ENCODE measurements at regions not wholly inside any gene's neighbourhood (a gene's known extent, or its start where the extent isn't known, plus 50 kb on each side); places are given as distances from the start of the nearest gene placed in this dataset.

DNA sequence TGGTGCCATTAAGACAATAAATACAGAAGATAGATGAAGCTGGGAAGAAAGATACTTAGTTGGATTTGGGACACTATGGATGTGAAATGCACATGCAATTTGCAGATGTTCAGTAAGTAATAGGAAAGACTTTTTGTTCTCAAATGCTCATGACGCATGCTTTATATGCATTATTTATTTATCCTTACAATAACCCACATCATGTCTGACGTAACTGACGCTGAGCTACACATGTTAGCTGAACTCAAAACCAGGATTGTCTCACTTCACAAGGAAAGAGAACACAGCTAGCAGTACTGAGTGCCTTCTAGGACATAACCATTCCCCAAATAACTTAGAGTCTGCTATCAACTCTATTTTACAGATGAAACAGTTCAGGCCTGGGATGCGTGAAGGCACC, 463.4 kb downstream of the FGF9 start (continued):
- TF ChIP-seq, protein P1, sequence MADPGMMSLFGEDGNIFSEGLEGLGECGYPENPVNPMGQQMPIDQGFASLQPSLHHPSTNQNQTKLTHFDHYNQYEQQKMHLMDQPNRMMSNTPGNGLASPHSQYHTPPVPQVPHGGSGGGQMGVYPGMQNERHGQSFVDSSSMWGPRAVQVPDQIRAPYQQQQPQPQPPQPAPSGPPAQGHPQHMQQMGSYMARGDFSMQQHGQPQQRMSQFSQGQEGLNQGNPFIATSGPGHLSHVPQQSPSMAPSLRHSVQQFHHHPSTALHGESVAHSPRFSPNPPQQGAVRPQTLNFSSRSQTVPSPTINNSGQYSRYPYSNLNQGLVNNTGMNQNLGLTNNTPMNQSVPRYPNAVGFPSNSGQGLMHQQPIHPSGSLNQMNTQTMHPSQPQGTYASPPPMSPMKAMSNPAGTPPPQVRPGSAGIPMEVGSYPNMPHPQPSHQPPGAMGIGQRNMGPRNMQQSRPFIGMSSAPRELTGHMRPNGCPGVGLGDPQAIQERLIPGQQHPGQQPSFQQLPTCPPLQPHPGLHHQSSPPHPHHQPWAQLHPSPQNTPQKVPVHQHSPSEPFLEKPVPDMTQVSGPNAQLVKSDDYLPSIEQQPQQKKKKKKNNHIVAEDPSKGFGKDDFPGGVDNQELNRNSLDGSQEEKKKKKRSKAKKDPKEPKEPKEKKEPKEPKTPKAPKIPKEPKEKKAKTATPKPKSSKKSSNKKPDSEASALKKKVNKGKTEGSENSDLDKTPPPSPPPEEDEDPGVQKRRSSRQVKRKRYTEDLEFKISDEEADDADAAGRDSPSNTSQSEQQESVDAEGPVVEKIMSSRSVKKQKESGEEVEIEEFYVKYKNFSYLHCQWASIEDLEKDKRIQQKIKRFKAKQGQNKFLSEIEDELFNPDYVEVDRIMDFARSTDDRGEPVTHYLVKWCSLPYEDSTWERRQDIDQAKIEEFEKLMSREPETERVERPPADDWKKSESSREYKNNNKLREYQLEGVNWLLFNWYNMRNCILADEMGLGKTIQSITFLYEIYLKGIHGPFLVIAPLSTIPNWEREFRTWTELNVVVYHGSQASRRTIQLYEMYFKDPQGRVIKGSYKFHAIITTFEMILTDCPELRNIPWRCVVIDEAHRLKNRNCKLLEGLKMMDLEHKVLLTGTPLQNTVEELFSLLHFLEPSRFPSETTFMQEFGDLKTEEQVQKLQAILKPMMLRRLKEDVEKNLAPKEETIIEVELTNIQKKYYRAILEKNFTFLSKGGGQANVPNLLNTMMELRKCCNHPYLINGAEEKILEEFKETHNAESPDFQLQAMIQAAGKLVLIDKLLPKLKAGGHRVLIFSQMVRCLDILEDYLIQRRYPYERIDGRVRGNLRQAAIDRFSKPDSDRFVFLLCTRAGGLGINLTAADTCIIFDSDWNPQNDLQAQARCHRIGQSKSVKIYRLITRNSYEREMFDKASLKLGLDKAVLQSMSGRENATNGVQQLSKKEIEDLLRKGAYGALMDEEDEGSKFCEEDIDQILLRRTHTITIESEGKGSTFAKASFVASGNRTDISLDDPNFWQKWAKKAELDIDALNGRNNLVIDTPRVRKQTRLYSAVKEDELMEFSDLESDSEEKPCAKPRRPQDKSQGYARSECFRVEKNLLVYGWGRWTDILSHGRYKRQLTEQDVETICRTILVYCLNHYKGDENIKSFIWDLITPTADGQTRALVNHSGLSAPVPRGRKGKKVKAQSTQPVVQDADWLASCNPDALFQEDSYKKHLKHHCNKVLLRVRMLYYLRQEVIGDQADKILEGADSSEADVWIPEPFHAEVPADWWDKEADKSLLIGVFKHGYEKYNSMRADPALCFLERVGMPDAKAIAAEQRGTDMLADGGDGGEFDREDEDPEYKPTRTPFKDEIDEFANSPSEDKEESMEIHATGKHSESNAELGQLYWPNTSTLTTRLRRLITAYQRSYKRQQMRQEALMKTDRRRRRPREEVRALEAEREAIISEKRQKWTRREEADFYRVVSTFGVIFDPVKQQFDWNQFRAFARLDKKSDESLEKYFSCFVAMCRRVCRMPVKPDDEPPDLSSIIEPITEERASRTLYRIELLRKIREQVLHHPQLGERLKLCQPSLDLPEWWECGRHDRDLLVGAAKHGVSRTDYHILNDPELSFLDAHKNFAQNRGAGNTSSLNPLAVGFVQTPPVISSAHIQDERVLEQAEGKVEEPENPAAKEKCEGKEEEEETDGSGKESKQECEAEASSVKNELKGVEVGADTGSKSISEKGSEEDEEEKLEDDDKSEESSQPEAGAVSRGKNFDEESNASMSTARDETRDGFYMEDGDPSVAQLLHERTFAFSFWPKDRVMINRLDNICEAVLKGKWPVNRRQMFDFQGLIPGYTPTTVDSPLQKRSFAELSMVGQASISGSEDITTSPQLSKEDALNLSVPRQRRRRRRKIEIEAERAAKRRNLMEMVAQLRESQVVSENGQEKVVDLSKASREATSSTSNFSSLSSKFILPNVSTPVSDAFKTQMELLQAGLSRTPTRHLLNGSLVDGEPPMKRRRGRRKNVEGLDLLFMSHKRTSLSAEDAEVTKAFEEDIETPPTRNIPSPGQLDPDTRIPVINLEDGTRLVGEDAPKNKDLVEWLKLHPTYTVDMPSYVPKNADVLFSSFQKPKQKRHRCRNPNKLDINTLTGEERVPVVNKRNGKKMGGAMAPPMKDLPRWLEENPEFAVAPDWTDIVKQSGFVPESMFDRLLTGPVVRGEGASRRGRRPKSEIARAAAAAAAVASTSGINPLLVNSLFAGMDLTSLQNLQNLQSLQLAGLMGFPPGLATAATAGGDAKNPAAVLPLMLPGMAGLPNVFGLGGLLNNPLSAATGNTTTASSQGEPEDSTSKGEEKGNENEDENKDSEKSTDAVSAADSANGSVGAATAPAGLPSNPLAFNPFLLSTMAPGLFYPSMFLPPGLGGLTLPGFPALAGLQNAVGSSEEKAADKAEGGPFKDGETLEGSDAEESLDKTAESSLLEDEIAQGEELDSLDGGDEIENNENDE (IDR thresholded peaks at IDR 0.05; ENCODE audit: insufficient replicate concordance, low read length), result no peak
- no peak for TF ChIP-seq TBP (IDR thresholded peaks at IDR 0.05; ENCODE audit: low read depth, low read length)
- no peak for TF ChIP-seq CHD1 (IDR thresholded peaks at IDR 0.05; ENCODE audit: low read depth, low read length)
- TF ChIP-seq, protein P2, sequence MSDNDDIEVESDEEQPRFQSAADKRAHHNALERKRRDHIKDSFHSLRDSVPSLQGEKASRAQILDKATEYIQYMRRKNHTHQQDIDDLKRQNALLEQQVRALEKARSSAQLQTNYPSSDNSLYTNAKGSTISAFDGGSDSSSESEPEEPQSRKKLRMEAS (IDR thresholded peaks at IDR 0.05), result no peak
